ENCODE measurements at regions not wholly inside any gene's neighbourhood (a gene's known extent, or its start where the extent isn't known, plus 50 kb on each side); places are given as distances from the start of the nearest gene placed in this dataset.

GRCh38 chr17:77512062-77512946, 371.5 kb downstream of the SEC14L1 start (continued):
- no peak for TF ChIP-seq REST (IDR thresholded peaks at IDR 0.05)

GRCh38 chr17:77513045-77513444, 372.3 kb downstream of the SEC14L1 start:
- H3K36me3 ChIP-seq (ENCODE audit: control insufficient read depth in 4 of 4, insufficient read depth in 3 of 4, low read depth in 1 of 4, low read length in 3 of 4): no peaks in the 10 kb centered on the region
- no peak for DNase-seq (ENCODE audit: low spot score)
- H3K27me3 ChIP-seq (ENCODE audit: control insufficient read depth in 4 of 4, insufficient read depth in 4 of 4, low read length in 3 of 4): no peaks in the 10 kb centered on the region
- TF ChIP-seq GABPA (IDR thresholded peaks at IDR 0.05 in 1 of 2, conservative IDR thresholded peaks at IDR 0.05 in 1 of 2) (no peak), YY1 (IDR thresholded peaks at IDR 0.05) (no peak), ZBTB33 (IDR thresholded peaks at IDR 0.05) (no peak), MAX (IDR thresholded peaks at IDR 0.05) (no peak), RAD21 (IDR thresholded peaks at IDR 0.05) (no peak), REST (IDR thresholded peaks at IDR 0.05) (no peak), HNF4G (IDR thresholded peaks at IDR 0.05) (no peak), RXRA (IDR thresholded peaks at IDR 0.05) (no peak)
- peaks cover 0 to 3% (median 0%) of the 10 kb centered on the region in 4 donors for H3K9me3 ChIP-seq (ENCODE audit: control insufficient read depth in 4 of 4, low read length in 3 of 4)
- no peak overlapping the region for H3K27ac ChIP-seq (ENCODE audit: low read depth in 1 of 2, low read length in 2 of 2)
- H3K4me3 ChIP-seq (ENCODE audit: low read depth in 1 of 3, low read length in 3 of 3): no peak overlapping the region
- 95% methylated on average over 3 of the region's 3 CpGs for WGBS
- no peak overlapping the region for H3K9ac ChIP-seq (ENCODE audit: low read depth in 1 of 2, low read length in 2 of 2)
- no peaks in the 10 kb centered on the region for H3K4me1 ChIP-seq (ENCODE audit: control insufficient read depth in 4 of 4, insufficient read depth in 4 of 4, low read length in 3 of 4)

- Histone ChIP-seq H3K36me3 (ENCODE audit: control insufficient read depth in 4 of 4, insufficient read depth in 3 of 4, low read depth in 1 of 4, low read length in 3 of 4) (no peaks in the 10 kb centered on the region), H3K9ac (ENCODE audit: low read depth in 1 of 2, low read length in 2 of 2) (no peak overlapping the region), H3K4me1 (ENCODE audit: control insufficient read depth in 4 of 4, insufficient read depth in 4 of 4, low read length in 3 of 4) (no peaks in the 10 kb centered on the region), H3K9me3 (ENCODE audit: control insufficient read depth in 4 of 4, low read length in 3 of 4) (peaks cover 0 to 3% (median 0%) of the 10 kb centered on the region in 4 donors), H3K27me3 (ENCODE audit: control insufficient read depth in 4 of 4, insufficient read depth in 4 of 4, low read length in 3 of 4) (no peaks in the 10 kb centered on the region), H3K4me3 (ENCODE audit: low read depth in 1 of 3, low read length in 3 of 3) (no peak overlapping the region), H3K27ac (ENCODE audit: low read depth in 1 of 2, low read length in 2 of 2) (no peak overlapping the region)
- DNase-seq (ENCODE audit: low spot score): no peak
- TF ChIP-seq HNF4A (conservative IDR thresholded peaks at IDR 0.05) (no peak), EGR1 (IDR thresholded peaks at IDR 0.05; ENCODE audit: low read depth in 2 of 2) (no peak), YY1 (IDR thresholded peaks at IDR 0.05) (no peak), CTCF (IDR thresholded peaks at IDR 0.05; ENCODE audit: low read depth, low read length, missing input control) (no peak), FOXA2 (IDR thresholded peaks at IDR 0.05) (no peak), REST (IDR thresholded peaks at IDR 0.05) (no peak)
Observed at GRCh38 chr17:77515227-77515626, 374.5 kb downstream of the SEC14L1 start.

Data from liver (tissue), 8 donors.